IPS-18a (cell line): ENCODE measurements at regions not wholly inside any gene's neighbourhood (a gene's known extent, or its start where the extent isn't known, plus 50 kb on each side); places are given as distances from the start of the nearest gene placed in this dataset.
"Not testable (repeated sequence)": the region's sequence is repeated elsewhere in the genome, so short reads cannot be mapped to it uniquely, and the experiment has no call there.

Experiments used
- H3K27ac ChIP-seq: one replicate; pipeline ENCODE4 v1.5.1; 2013; ENCODE audit warnings: low read length
- H3K27me3 ChIP-seq: one replicate; pipeline ENCODE4 v1.6.1; 2013; ENCODE audit warnings: mild to moderate bottlenecking, low read length; ENCODE audit not compliant: control insufficient read depth, insufficient read depth
- H3K36me3 ChIP-seq: one replicate; pipeline ENCODE4 v1.6.1; 2013; ENCODE audit warnings: low read depth, low read length; ENCODE audit not compliant: control insufficient read depth
- H3K4me1 ChIP-seq: one replicate; pipeline ENCODE4 v1.6.1; 2013; ENCODE audit warnings: low read depth, low read length; ENCODE audit not compliant: control insufficient read depth
- H3K4me3 ChIP-seq: one replicate; pipeline ENCODE4 v1.5.1; 2013; ENCODE audit warnings: low read length
- H3K9ac ChIP-seq: one replicate; pipeline ENCODE4 v1.6.1; 2013; ENCODE audit warnings: mild to moderate bottlenecking, low read length, moderate library complexity
- H3K9me3 ChIP-seq: one replicate; pipeline ENCODE4 v1.6.1; 2013; ENCODE audit warnings: low read depth, low read length; ENCODE audit not compliant: control insufficient read depth

DNA sequence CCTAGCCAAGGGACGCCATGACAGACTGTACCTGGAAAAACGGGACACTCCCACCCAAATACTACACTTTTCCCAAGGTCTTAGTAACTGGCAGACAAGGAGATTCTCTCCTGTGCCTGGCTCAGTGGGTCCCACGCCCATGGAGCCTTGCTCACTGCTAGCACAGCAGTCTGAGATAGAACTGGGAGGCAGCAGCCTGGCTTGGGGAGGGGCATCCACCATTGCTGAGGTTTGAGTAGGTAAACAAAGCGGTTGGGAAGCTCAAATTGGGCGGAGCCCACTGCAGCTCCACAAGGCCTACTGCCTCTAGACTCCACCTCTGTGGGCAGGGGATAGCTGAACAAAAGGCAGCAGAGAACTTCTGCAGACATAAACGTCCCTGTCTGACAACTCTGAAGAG, 215.1 kb upstream of the UBE2E3 start:
- H3K36me3 ChIP-seq, H3K9ac ChIP-seq, H3K27ac ChIP-seq, H3K27me3 ChIP-seq, H3K4me3 ChIP-seq, H3K9me3 ChIP-seq, H3K4me1 ChIP-seq: not testable (repeated sequence)

DNA sequence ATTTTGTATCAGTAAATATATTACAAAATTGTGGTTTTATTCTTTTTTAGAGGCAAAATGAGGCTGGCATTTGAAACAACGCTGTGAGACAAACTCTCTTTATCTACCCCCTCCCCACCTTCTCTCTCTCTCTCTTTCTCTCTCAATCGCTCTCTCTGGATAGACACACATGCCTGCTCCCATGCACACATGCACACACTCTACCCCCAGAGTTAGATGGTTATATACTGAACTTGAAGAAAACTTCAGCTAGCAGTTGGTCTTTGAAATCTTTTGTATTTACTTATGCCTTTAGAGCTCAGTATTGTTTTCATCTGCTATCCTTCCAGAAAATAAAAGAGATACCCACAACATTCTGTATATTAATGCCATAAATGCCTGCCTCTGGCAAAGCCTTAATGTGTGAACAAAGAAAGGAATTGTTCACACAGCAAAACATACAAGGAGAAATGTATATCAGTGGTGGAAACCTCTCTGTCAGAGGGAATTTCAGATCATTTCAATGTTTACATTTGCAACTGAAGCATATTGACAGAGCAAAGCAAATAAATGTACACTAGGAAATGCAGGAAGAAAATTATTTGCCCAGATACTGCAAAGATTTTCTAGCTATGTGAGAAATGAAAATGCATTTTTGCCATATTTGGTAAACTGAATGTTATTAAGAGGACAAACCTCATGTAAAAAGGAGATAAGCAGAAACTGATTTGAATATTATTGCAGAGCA, 217.0 kb upstream of the UBE2E3 start:
- H3K9ac ChIP-seq = no peak overlapping the region
- H3K36me3 ChIP-seq = no peaks in the 10 kb centered on the region
- H3K27ac ChIP-seq = no peak overlapping the region

DNA sequence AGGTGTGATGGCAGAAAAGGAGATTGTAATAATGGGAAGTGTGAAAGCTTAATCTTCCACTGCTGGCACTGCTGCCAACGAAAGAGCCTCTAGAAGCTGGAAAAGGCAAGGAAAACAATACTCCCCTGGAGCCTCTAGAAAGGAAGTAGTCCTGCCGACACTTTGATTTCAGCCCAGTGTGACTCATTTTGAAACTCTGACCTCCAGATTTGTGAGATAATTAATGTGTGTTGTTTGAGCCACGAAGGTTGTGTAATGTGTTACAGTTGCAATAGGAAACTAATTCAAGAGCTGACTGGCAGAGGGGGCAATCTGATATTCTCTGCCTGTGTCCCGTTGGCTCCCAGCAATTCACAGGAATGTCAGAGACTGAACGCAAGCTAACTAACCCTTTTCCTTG, 219.2 kb upstream of the UBE2E3 start:
- Histone ChIP-seq H3K4me1 (peaks cover 9% of the 10 kb centered on the region), H3K27ac (no peak overlapping the region), H3K9me3 (no peaks in the 10 kb centered on the region), H3K9ac (no peak overlapping the region), H3K27me3 (no peaks in the 10 kb centered on the region), H3K36me3 (no peaks in the 10 kb centered on the region), H3K4me3 (no peak overlapping the region)

More for the DNA sequence above, 217.0 kb upstream of the UBE2E3 start:
- Histone ChIP-seq H3K9me3 (no peaks in the 10 kb centered on the region), H3K27me3 (no peaks in the 10 kb centered on the region), H3K4me1 (peaks cover 9% of the 10 kb centered on the region), H3K4me3 (no peak overlapping the region)

DNA sequence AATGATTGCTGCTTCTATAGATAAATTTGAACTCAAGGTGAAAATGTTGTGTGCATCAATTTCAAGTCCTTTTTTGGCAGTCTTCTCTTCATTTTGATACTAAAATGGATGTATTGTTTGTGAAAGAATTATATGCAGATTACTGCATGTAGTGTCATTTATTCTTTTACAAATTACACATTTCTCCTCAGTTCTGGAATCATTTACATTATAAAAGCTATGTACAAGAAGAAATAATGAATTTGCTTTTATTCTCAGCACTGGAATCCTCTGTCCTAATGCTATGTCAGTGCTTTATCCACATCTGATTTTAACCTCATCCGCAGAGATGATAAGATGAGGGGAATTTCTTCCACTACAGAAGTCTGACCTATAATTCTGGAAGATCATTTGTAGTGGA, 220.8 kb upstream of the UBE2E3 start:
- H3K9ac ChIP-seq = no peak overlapping the region
- peaks cover 9% of the 10 kb centered on the region for H3K4me1 ChIP-seq
- H3K9me3 ChIP-seq = no peaks in the 10 kb centered on the region
- H3K36me3 ChIP-seq = no peaks in the 10 kb centered on the region
- H3K4me3 ChIP-seq = no peak overlapping the region
- H3K27ac ChIP-seq = no peak overlapping the region
- no peaks in the 10 kb centered on the region for H3K27me3 ChIP-seq

DNA sequence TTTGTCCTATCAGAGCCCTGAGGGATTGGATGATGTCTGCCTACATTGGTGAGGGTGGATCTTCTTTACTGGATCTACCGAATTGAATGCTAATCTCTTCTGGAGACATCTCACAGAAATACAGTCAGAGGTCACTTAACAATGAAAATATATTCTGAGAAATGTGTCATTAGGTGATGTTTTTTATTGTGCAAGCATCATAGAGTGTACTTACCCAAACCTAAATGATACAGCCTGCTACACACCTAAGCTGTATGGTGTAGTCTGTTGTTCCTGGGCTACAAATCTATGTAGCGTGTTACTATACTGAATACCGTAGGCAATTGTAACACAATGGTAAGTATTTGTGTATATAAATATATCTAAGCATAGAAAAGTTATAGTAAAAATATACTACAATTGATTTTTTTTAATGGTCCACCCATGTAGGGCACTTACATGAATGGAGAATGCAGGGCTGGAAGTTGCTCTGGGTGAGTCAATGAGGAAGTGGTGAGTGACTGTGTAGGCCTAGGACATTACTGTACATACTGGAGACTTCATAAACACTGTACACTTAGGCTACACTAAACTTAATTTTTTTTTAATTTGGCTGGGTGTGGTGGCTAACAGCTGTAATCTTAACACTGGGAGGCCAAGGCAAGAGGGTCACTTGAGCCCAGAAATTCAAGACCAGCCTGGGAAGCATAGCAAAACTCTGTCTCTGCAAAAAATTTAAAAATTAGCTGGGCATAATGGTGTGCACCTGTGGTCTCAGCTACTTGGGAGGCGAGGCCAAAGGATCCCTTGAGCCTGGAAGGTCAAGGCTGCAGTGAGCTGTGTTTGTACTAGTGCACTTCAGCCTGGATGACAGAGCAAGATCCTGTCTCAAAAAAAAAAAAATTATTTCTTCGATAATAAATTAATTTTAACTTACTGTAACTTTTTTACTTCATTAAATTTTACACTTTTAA, 226.3 kb upstream of the UBE2E3 start:
- Histone ChIP-seq H3K4me3 (no peak overlapping the region), H3K9me3 (no peaks in the 10 kb centered on the region), H3K36me3 (no peaks in the 10 kb centered on the region), H3K4me1 (no peaks in the 10 kb centered on the region), H3K27me3 (no peaks in the 10 kb centered on the region), H3K9ac (no peak overlapping the region), H3K27ac (no peak overlapping the region)

DNA sequence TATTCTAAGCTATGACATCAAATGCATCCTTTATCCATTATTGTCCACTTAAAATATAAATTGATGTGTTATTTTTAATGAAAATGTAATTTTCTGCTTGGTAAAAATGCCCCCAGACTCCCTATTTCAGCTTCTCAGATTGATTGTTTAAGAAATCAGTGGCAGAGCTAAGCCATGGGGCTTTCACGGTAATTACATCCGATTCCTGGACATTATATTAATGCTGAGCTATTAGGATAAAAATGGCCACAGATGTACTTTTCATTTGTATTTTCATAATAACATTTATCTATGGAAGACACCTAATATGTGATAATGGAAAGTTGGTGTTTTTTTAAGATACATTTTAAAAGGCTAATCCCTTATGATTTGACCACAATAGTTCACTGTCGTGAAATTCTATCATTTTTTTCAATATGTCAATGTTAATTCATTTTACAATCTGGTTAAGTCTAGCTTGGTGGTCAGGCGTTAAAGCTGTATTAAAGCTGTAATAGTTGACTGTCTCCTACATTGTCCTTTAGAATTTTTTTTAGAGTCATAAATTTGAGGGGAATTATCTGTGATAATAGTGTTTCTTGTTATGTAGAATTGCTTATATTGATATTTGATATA, 229.0 kb upstream of the UBE2E3 start:
- Histone ChIP-seq H3K27me3 (no peaks in the 10 kb centered on the region), H3K9me3 (no peaks in the 10 kb centered on the region), H3K36me3 (no peaks in the 10 kb centered on the region), H3K4me1 (no peaks in the 10 kb centered on the region), H3K9ac (no peak overlapping the region), H3K27ac (no peak overlapping the region), H3K4me3 (no peak overlapping the region)

DNA sequence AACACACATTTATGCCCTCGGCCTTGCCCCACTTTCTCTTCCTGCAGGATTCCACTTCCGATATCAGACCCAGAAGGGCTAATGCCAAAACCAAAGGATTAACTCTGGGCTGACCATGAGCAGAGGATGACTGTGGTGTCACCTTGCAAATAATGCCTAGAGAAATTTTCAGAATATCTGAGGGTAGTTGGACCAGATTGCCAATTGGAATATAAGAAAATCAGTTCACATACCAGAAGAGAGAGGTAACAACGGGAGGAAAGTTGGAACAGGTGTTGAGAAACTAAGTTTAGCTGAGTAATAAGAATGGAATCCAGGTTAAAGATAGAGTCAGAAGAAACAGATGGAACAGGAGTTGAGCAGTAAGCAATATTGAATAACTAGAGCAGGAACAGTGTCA, 232.7 kb upstream of the UBE2E3 start:
- Histone ChIP-seq H3K9me3 (no peaks in the 10 kb centered on the region), H3K4me3 (no peak overlapping the region), H3K27me3 (no peaks in the 10 kb centered on the region), H3K36me3 (no peaks in the 10 kb centered on the region), H3K9ac (no peak overlapping the region), H3K27ac (no peak overlapping the region), H3K4me1 (no peaks in the 10 kb centered on the region)

DNA sequence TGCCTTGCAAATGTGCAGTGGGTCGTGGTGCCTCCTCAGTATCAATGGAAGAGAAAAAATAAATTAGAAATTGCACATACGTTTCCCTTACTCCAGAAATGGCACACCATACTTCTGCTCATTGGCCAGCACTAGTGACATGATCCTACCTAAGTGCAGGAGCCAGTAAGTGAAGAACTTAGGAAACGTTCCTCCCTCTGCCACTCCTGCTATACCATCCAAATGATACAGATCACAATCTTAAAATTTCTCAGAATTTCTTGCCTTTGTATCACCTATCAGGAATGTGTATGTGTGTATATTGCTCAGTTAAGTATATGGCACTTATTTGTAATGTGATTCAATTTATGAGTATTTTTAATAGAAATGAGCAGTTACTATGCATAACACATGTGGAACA, 237.0 kb upstream of the UBE2E3 start:
- H3K36me3 ChIP-seq = no peaks in the 10 kb centered on the region
- no peak overlapping the region for H3K4me3 ChIP-seq
- H3K9ac ChIP-seq = no peak overlapping the region
- no peaks in the 10 kb centered on the region for H3K9me3 ChIP-seq
- H3K27ac ChIP-seq = no peak overlapping the region
- no peaks in the 10 kb centered on the region for H3K27me3 ChIP-seq
- H3K4me1 ChIP-seq = no peaks in the 10 kb centered on the region

DNA sequence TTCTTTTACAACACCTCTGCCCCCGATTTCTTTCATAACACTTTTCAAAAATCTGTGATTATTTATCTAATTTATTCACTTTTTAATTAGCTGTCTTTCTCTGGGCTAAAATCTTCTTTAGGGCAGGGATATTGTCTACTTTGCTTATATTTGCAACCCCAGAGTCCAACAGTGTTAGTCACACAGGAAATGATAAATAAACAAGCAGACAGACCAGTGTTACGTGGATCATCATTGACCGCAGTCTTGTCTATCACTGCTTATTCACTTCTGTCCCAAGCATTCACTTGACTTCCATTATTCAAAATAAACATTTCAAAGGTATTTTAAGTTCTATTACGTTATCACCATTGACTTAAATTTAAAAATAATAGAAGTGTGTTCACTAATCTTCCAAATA, 237.6 kb upstream of the UBE2E3 start:
- no peak overlapping the region for H3K4me3 ChIP-seq
- no peaks in the 10 kb centered on the region for H3K9me3 ChIP-seq
- H3K27me3 ChIP-seq = no peaks in the 10 kb centered on the region
- no peaks in the 10 kb centered on the region for H3K4me1 ChIP-seq
- H3K9ac ChIP-seq = no peak overlapping the region
- H3K36me3 ChIP-seq = no peaks in the 10 kb centered on the region
- H3K27ac ChIP-seq = no peak overlapping the region

DNA sequence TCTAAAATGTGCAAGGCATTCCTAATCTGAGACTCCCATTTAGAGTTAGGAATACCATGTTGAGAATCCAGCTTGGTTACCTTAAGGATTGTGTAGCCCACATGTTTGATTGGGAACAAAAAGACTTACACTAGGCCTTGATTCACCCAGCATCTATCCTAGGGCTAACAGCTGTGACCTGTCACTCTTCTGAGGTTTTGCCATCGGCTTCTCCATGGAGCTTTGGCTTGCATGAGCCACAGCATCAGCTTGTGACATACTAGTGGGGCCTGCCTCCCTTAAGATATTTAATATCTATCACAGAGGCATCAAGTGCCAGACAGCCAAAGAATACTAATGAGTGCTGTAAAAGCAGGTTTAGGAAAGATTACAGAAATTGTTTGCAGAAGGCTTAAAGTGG, 241.3 kb upstream of the UBE2E3 start:
- no peaks in the 10 kb centered on the region for H3K27me3 ChIP-seq
- no peaks in the 10 kb centered on the region for H3K4me1 ChIP-seq
- H3K9ac ChIP-seq = no peak overlapping the region
- H3K27ac ChIP-seq = no peak overlapping the region
- H3K36me3 ChIP-seq = no peaks in the 10 kb centered on the region
- no peaks in the 10 kb centered on the region for H3K9me3 ChIP-seq
- H3K4me3 ChIP-seq = no peak overlapping the region

DNA sequence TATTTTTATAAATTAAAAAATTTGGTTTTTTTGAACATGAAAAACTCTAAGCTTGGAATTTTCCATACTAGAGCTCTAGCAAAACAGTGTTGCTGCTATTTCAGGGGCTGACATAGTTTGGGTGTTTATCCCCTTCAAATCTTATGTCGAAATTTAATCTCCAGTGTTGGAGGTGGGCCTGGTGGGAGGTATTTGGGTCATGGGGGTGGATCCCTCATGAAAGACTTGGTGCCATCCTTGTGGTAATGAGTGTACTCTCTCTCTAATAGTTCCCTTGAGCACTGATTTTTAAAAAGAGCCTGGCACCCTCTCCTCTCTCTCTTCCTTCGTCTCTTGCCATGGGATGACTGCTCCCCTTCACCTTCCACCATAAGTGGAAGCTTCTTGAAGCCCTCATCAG, 244.6 kb upstream of the UBE2E3 start:
- H3K27ac ChIP-seq = no peak overlapping the region
- H3K27me3 ChIP-seq = no peaks in the 10 kb centered on the region
- no peaks in the 10 kb centered on the region for H3K9me3 ChIP-seq
- H3K4me1 ChIP-seq = no peaks in the 10 kb centered on the region
- H3K36me3 ChIP-seq = no peaks in the 10 kb centered on the region
- H3K9ac ChIP-seq = no peak overlapping the region
- H3K4me3 ChIP-seq = no peak overlapping the region
